ENCODE measurements at regions not wholly inside any gene's neighbourhood (a gene's known extent, or its start where the extent isn't known, plus 50 kb on each side); places are given as distances from the start of the nearest gene placed in this dataset.
"Not testable (repeated sequence)": the region's sequence is repeated elsewhere in the genome, so short reads cannot be mapped to it uniquely, and the experiment has no call there.

DNA sequence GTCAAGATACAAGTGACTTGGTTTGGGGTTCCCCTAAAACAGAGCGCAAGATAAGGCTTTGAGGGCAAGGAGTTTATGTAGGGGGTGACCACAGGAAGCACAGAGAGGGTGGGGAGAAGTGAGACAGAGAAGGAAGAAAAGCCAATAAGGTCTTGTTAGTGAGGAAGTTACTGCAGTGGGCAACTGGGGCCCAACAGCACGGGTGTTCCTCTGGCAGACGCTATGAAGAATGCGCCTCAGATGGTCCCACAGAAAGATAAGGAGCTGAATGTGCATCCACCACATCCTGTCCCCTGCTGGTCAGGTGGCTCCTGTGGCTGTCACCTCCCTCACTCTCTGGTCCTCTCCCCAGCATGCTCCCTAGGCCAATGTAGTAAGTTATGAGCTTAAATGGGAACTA, 333.5 kb downstream of the TSHZ3 start:
- DNase-seq: no peak

DNA sequence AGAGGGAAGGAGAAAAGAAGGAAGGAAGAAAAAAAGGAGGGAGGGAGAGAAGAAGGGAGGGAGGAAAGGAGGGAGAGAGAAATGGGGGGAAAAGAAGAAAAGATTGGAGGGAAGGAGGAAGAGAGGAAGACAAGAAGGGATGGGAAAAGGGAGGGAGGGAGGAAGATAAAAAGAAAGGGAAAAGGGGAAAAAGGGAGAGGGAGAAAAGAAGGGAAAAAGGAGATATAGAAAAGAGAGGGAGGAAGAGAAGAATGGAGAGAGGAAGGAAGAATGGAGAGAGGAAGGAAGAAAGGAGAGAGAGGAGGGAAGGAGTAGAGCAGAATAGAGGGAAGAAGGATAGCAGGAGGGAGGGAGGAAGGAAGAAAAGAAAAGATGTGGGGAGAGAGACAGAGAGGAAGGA, 334.6 kb downstream of the TSHZ3 start:
- no peak for DNase-seq

DNA sequence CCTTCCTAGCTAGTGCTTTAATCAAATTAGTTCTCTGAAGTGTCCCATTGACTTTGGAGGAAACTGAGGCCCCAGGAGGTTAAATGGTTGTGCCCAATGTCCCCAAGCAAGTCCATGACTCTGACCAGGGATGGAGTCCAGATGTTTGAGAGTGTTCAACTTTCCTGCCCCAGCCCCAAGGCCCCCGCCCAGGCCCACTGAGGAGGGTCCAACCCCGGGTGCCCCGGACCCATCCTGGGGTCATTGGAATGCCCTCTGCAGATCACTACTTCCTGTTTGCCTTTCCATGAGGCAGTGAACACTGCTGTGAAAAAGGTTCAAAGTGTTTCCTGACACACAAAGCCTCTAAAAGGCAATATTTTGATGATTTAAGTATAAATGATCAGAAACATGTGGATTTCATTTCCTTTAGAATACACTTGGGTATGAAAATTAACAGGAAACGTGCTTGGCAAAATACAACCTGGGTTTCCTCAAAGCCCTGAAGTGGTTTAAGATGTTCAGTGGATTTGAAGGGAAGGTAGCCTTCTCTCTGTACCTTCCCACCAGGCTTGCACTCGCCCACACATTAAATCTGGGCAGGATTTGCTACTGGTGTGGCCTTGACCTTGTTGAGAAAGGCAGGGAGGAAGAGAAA, 335.7 kb downstream of the TSHZ3 start:
- DNase-seq: no peak

DNA sequence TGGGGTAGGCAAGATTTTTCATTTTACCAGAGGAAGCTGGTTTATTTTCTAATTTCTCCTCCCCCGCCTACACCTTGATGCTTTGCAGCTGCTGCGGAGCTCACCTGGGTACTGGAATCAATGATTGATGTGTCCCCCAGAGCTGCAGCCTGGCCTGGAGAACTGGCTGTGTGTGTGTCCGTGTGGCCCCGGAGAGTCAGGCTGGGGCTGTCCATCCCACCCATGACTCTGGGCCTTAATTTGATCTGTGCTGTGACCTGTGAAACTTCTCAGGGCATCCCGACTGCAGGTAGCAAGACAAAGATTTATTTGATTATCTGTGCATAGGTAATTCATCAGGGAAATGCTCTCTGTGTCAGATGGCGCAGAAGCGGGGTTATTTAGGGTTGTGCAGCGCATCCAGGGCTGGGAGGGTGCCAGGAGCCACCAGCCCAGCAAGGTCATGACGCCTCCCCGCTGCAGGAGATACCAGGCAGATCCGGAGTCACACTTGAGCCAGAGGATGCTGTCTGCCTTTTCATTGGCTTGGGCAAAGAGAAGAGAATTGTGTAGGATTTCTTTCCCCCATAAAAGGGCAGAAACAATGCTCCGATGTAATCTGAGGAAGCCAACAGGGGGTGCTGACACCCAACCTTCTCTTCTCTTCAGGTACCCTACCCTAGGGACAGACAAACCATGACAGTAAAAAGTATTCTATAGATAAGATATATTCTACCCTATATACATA, 346.6 kb downstream of the TSHZ3 start:
- no peak for DNase-seq

DNA sequence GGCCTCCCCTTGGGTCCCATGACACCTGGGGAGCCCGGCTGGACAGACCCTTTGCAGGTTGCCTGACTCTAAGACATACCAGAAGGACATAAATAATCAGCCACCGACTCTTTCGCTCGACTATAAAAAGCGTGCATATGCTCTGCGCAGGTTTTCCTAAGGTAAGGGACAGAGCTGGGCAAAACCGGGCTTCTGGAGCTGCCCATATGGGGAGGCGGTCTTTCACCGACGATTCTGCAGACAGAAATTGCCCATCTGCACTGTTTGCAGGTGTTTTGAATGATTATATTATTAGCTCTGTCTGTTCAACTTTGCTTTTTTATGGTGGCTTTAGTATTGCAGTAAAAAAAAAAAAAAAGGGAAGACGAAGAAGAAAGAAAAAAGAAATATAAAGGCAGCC, 347.2 kb downstream of the TSHZ3 start:
- no peak for DNase-seq

DNA sequence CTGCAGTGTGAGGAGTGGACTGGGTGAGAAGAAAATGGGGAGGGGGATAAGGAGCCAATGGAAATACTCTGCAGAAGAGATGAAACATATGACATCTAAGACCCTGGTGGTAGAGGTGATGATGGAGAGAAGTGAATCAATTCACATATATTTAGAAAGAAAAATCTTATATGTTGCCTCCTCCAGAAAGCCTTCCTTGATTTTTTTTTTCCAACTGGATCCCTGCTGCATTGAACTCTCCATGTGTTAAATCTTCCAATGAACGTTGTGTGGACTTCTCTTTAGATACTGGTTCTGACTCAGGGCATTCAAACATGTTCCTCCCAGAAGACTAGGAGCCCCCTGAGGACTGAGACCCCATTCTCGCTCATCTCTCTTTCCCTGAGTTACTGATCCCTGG, 348.3 kb downstream of the TSHZ3 start:
- DNase-seq: no peak

DNA sequence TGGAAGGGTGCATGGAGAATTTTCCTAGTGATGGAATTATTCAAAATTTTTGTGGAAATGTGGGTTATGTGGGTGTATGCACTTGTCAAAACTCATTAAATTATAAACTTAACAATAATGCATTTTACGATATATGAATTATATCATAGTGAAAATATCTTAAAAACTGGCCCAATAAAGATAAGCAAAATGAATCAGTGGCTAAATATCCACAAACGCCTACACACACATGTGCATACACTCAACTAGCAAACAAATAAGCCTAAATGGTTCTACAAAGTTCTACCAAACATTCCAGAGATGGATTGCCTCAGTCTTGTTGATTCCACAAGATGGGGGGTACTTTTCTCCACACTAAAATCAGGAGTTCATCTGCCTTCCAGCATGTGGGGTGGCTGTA, 349.5 kb downstream of the TSHZ3 start:
- no peak for DNase-seq

DNA sequence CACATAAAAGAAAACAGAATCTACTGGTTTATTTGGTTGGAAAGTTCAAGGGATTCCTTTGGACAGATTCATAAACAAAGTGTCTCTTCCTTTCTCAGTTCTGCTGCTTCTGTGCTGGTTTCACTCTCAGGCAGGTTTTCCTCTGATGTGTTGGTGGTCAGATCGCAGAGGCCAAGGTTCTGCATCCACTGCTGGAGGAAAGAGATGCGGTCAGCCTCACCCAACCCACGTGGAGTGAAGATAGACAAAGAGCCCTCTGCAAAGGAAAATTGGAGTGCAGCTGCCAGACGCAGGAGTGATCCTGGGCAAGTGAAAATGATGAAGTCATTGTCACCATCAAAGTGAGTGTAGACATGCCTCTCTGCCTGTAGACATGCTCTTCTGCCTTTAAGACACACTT, 352.0 kb downstream of the TSHZ3 start:
- DNase-seq: no peak

DNA sequence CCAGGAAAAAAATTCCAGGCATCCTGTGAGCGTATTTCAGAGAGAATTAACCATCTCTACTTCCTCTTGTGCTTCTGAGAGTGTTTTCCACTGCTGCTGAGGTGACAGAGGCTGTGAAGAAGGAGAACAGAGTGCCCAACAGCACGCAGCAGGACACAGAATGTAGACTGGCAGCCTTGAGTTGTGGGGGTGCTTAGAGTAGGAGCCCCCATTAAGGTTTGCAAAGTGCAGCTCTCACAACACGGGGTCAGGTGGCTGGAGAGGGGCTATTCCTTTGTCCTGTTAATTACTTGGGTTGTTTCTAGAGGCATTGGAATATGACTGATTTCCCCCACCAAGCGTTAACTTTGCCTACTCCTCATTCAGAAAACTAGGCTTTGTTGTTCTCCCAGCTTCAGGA, 370.6 kb downstream of the TSHZ3 start:
- no peak for DNase-seq

DNA sequence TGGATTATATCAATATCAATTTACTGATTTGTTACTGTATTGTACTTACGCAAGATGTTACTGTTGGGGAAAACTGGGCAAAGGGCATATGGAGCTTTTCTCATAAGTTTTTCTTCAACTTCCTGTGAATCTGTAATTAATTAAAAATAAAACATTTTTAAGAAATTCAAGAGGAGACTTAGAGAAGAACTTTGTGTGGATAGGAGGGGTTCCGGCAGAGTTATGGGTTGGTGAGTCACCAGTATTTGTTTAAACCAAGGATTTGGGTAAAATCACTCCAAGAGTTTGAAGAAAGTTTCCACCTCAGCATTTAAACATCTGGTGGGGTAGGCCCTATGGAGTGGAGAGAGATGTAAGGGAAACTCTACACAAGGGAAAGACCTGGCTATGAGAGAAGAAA, 379.6 kb downstream of the TSHZ3 start:
- DNase-seq: no peak

DNA sequence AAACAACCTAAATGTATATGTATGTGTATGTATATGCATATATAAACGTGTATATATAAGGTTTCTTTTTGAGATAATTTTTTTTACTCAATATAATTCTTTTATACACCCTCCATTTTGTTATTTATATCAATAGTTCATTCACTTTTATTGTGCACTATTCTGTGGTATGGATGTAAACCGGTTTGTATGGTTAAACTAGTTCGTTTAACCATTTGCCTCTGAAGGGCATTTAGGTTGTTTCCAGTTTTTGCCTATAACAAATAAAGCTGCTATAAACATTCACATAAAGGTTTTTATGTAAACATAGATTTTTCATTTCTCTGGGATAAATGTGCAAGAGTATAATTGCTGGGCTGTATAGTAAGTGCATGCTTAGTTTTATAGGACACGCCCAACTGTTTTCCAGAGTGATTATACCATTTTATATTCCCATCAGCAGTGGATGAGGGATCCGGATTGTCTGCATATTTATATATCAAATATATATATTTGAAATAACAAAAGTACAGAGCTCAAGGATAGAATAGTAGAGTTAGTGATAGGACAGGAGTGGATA, 380.3 kb downstream of the TSHZ3 start:
- DNase-seq: no peak

DNA sequence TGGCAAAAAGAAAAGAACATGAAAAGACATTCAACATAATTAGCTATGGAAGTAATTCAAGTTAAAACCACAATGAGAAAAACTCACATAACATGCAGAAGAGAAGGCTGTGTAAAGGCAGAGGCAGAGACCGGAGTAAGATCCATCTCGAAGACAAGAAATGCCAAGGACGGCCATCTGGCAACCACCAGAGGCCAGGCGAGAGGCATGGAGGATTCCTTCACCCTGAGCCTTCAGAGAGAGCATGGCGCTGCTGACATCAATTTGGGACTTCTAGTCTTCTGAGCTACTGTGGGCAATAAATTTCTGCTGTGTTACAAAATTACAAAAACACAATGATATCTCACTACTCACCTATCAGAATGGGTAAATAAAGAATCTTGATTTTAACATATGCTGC, 381.0 kb downstream of the TSHZ3 start:
- DNase-seq: no peak

DNA sequence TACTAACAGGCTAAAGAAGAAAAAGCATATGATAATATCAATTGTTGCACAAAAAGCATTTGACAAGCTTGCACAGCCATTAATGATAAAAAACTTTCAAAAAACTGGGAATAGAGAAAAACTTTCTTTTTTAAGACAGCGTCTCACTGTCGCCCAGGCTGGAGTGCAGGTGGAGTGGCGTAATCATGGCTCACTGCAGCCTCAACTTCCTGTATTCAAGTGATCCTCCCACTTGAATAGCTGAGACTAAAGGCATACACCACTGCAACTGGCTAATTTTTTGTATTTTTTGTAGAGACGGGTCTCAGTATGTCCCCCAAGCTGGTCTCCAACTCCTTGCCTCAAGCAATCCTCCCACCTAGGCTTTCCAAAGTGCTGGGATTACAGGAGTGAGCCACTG, 382.8 kb downstream of the TSHZ3 start:
- DNase-seq: no peak

DNA sequence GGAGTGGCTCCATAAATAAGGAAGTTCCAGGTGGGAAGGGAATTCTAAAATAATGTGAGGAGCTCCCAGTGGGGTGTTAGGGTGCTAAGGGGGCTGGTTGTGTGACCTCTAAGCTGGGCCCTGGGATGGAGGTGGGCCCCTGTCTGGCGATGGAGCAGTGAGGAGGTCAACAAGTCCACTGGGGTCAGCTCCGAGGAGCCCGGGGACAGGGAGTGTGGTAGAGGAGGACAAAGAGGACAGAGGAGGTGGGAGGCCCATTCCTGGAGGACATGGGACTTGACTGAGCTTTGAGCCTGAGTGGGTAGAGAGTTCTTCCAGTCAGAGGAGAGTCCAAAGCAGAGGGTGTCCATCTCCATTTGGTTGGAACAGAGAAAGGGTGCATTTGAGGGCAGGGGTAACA, 390.2 kb downstream of the TSHZ3 start:
- no peak for DNase-seq

DNA sequence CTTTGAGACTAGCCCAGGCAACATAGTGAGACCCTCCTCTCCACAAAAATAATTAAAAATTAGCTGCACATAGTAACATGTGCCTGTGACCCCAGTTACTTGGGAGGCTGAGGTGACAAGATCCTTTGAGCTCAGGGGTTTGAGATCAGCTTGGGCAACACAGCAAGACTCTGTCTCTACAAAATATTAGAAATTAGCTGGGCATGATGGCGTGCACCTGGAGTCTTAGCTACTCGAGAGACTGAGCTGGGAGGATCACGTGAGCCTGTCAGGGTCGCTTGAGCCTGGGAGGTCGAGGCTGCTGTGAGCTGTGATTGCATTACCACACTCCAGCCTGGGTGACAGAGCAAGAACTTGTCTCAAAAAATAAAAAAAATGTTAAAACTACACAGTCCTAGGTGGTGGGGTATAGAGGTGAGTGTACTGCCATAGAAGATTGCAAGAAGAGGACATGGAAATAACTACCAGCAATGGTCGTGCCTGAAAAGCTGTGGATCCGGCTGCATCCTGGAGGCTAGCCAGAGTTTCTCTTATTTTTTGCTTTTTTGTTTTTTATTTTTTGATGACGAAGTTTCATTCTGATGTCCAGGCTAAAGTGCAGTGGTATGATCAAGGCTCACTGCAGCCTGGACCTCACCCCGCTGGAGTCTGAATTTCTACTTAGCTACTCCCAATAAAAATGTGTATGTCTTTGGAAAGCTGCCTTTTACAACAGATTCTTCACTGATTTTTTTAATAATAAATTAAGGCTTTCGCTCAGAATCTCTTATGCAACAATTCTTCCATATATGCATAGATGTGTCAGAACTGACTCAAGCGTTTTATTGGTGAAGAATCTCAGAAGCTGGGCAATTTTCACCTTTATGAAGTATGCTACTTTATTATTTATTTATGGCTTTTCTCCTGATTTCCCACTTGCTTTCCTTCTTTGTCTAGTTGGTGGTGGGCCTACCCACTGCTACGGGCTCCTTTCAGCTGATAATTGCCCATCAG, 393.8 kb downstream of the TSHZ3 start:
- no peak for DNase-seq

DNA sequence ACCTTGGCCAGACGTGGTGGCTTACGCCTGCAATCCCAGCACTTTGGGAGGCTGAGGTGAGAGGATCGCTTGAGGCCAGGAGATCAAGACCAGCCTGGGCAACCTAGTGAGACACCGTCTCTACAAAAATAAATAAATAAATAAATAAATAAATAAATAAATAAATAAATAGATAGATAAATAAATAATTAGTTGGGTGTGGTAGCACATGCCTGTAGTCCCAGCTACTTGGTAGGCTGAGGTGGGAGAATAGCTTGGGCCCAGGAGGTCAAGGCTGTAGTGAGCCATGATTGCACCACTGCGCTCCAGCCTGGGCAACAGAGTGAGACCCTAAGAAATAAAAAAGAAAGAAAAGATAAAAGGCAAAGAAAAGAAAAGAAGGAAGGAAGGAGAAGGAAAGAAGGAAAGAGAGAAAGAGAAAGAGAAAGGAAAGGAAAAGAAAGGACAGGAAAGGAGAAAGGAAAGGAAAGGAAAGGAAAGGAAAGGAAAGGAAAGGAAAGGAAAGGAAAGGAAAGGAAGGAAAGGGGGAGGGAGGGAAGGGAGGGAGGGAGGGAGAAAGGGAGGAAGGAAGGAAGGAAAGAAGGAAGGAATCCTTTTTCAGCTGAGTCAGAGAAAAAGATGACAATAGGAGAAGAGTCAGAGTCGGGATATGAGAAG, 404.8 kb downstream of the TSHZ3 start:
- not testable (repeated sequence) for DNase-seq

DNA sequence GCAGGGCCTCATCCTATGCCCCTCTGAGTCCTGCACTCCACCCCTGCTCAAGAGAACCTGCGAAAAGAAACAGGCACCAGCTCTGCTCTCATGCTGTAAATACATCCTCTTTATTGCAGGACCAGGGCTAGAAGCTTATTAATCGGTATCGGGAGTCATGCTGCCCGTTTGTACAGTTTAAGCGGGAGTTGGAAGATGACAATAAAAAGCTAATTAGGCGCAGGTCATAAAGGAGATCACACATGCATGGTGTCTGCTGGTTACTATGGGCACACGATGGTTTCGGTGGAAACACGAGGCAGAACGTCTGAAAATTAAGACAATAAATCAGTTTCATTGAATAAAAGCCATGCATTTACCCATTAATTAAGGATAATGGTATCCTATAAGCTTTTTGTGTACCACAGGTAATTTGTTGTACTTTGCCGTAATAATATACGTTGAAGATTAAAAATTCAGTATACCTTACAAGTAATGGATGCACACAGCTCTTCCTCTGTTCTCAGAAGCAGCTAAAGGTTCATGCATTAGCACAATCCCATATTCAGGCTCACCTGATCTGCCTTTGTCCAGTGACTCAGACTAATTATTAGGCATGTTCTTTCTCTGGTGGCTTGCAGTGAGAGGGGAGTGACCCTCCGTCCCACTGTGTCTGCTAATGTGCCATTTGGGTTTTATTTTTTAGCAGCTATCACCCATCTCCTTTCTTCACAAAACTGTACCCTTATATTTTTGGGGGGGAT, 406.0 kb downstream of the TSHZ3 start:
- DNase-seq: no peak

DNA sequence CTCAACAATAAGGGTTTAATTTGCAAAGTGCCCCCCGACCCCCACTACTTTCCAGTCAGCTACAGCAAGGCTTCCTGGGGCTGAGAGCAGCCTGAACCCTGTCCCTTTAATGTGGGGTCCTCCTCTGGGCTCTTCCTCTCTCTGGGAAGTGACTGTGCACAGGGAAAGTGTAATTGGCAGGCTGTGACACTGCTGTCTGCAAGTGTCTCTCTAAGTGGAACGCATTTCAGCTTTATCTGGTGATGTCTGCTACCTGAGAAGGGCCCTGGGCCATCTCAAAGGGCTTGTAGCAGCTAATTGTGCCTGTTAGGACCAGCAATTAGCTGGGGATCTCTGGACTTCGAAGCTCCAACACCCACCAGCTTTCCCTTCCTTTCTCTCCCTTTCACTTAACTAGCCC, 406.6 kb downstream of the TSHZ3 start:
- DNase-seq: no peak

DNA sequence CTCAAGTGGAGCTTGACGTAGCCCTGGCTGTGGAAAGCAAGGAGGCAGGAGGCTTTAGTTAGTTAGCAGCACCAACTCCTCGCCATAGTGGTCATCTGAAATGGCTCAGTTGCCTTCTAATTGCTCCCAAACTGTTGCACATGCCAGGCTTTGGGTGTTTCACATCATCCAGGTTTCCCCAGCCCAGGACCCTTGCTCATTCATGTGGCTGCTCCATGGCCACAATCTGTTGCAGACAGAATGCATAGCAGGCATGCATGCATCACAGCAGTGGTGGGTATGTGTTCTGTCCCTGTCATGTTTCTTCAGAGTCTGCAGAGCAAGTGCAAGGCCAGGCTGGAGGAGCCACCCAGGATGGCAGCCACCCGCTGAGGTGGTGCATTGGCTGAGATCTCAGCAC, 407.6 kb downstream of the TSHZ3 start:
- DNase-seq: no peak

DNA sequence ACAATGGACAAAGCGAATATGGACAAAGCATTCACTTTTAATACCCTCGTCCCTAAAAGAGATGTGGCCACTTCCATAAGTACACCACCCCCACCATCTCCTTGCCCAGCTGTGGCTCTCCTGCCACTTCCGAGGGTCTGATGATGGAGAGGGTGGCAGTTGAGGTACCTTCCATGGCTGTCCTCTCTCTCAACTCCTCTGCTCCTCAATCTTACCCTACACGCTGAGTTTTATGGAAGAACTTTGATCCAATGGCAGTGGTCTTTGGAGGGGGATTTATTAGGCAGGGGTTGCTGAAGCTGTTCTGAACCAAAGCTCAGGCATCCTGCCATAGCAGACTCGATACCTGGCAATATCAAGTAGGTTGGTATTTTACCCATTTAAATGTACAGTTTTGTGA, 413.0 kb downstream of the TSHZ3 start:
- DNase-seq: no peak

DNA sequence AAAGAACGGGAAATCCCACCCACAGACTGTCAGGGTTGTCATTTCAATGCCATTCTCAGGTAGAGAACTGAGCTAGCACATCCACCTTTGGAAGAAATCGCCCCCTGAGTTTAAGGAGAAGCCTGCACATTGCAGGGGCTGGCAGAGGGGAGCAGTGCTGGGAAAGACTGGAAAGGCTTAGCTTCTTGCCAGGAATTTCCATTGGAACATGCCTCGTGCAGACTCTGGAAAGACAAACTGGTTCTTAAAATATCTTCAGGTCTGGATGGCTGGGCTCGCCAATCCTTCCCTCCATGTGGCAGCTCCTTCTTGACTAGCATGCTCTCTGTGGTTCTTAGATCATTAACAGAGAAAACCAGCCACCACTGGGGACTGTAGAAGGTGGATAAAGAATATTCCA, 414.1 kb downstream of the TSHZ3 start:
- no peak for DNase-seq

DNA sequence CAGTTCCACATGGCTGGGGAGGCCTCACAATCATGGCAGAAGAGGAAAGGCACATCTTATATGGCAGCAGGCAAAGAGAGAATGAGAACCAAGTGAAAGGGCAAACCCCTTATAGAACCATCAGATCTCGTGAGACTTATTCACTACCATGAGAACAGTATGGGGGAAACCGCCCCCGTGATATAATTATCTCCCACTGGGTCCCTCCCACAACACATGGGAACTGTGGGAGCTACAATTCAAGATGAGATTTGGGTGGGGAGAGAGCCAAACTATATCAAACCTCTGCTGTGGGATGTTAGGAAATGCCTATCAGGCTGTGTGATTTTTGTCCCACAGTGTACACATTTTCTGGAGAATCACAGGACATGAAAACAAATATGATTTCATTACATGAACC, 415.8 kb downstream of the TSHZ3 start:
- DNase-seq: not testable (repeated sequence)

Data from activated CD4-positive, CD25-positive, alpha-beta regulatory T cell (primary cell).